ENCODE measurements at regions not wholly inside any gene's neighbourhood (a gene's known extent, or its start where the extent isn't known, plus 50 kb on each side); places are given as distances from the start of the nearest gene placed in this dataset.

DNA sequence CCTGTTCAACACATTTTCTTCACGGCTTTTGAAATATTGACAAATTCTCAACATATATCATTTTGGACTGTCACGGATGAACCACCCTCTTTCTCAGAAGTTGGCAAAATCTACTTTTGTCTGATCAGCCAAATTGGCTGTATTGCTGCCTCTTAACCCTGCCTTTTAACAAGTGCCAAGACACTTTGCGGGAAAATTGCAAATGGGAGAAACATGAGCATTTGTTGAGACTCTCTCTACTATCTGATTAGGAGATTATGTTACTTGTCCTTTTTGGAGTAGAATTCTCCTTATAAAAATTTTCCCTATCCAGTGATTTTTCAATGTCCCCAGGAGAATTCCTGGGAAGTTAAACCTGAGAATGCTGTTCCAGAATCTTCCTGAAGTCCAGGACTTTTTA, 256.2 kb upstream of the ZSWIM2 start:
- TF ChIP-seq POLR2A (IDR thresholded peaks at IDR 0.05) (no peak), POLR2AphosphoS5 (IDR thresholded peaks at IDR 0.05) (no peak), EP300 (IDR thresholded peaks at IDR 0.05) (no peak)
- TF ChIP-seq, protein P1, sequence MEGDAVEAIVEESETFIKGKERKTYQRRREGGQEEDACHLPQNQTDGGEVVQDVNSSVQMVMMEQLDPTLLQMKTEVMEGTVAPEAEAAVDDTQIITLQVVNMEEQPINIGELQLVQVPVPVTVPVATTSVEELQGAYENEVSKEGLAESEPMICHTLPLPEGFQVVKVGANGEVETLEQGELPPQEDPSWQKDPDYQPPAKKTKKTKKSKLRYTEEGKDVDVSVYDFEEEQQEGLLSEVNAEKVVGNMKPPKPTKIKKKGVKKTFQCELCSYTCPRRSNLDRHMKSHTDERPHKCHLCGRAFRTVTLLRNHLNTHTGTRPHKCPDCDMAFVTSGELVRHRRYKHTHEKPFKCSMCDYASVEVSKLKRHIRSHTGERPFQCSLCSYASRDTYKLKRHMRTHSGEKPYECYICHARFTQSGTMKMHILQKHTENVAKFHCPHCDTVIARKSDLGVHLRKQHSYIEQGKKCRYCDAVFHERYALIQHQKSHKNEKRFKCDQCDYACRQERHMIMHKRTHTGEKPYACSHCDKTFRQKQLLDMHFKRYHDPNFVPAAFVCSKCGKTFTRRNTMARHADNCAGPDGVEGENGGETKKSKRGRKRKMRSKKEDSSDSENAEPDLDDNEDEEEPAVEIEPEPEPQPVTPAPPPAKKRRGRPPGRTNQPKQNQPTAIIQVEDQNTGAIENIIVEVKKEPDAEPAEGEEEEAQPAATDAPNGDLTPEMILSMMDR (IDR thresholded peaks at IDR 0.05): no peak
- Histone ChIP-seq H3K27me3 (no peaks in the 10 kb centered on the region), H3K9me3 (no peaks in the 10 kb centered on the region), H3K4me3 (no peak overlapping the region), H3K36me3 (no peaks in the 10 kb centered on the region), H3K27ac (no peak overlapping the region), H3K4me1 (no peaks in the 10 kb centered on the region)
- WGBS, 2 donors: 89 to 92% methylated on average over 3 of the region's 3 CpGs
- DNase-seq: no peak
- intact Hi-C loops (cut with DNase I): no loop called here

DNA sequence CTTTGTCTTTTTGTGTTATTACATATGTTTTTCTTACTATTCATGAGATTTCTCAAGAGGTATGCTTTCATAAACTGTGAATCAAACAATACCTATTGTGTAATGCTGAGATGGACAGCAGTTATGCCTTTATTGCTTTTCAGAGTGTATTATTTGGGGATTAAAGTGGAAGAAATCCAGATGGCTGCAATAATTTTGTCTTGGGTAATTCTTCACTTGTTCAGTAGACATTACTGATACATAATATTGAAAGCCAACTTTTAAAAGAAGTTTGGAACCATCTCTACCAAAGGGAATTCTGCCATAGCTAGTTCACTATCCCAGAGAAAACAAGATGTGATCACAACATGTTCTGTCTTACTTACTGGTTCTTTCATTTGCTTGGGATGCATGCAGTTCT, 253.4 kb upstream of the ZSWIM2 start:
- H3K27me3 ChIP-seq: no peaks in the 10 kb centered on the region
- TF ChIP-seq POLR2A (IDR thresholded peaks at IDR 0.05) (no peak), EP300 (IDR thresholded peaks at IDR 0.05) (no peak), POLR2AphosphoS5 (IDR thresholded peaks at IDR 0.05) (no peak)
- TF ChIP-seq, protein P1 (IDR thresholded peaks at IDR 0.05): no peak
- no peaks in the 10 kb centered on the region for H3K4me1 ChIP-seq
- H3K4me3 ChIP-seq: no peak overlapping the region
- H3K9me3 ChIP-seq: no peaks in the 10 kb centered on the region
- no peak overlapping the region for H3K27ac ChIP-seq
- no peak for DNase-seq
- intact Hi-C loops (cut with DNase I): no loop called here
- no peaks in the 10 kb centered on the region for H3K36me3 ChIP-seq

DNA sequence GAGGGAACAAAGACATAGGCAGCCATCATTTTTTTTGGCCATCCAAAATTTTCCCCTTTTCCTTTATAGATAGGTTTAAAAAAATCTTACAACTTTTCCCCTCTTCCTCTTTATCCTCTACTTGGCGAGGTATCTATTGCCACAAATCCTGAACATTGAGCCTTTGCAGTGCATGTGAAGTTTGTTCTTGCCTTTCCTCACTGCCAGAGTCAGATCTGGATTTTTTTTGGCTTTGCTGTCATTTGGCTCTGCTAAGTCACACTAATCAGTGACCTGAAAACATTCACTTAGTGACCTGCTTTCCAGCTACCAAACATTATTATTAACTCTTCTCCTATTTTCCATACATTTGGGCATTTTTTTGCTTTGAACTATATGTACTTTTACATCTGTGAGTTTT, 249.2 kb upstream of the ZSWIM2 start:
- Histone ChIP-seq H3K36me3 (no peaks in the 10 kb centered on the region), H3K4me3 (no peak overlapping the region), H3K27ac (no peak overlapping the region), H3K4me1 (peaks cover 0 to 9% (median 3%) of the 10 kb centered on the region in 4 donors), H3K9me3 (no peaks in the 10 kb centered on the region), H3K27me3 (no peaks in the 10 kb centered on the region)
- no peak for DNase-seq
- intact Hi-C loops (cut with DNase I): no loop called here
- TF ChIP-seq, protein P1 (IDR thresholded peaks at IDR 0.05): no peak
- TF ChIP-seq EP300 (IDR thresholded peaks at IDR 0.05) (no peak), POLR2A (IDR thresholded peaks at IDR 0.05) (no peak), POLR2AphosphoS5 (IDR thresholded peaks at IDR 0.05) (no peak)
- WGBS, 2 donors: 65 to 76% methylated on average over 1 of the region's 1 CpG

DNA sequence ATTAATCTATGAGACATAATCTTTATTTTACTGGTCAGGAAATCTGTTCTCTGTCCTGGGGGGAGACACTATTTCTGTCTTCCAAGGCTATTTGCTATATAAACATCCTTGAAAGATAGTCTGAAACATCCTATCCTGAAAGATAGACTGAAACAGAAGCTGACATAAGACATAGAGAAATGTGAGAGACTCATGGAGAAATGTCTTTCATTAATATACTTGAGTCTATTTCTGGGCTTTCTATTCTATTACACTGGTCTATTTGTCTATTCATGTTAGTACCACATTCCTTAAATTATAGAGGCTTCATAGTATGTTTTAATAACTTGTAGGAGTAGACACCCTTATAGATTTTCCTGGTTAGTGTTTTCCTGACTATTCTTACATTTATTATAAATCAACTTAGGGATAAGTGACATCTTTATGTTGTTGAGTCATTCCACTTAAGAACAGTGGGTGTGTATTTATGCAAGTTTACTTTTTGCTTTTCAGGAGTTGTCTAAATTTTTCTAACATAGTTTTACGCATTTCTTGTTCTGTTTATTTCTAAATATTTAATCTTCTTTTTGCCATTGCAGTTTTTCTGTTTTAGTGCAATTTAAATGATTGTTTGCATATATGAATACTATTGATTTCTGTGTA, 244.9 kb upstream of the ZSWIM2 start:
- no peaks in the 10 kb centered on the region for H3K9me3 ChIP-seq
- H3K4me1 ChIP-seq: peaks cover 0 to 15% (median 3%) of the 10 kb centered on the region in 4 donors
- H3K27me3 ChIP-seq: no peaks in the 10 kb centered on the region
- 56 to 64% methylated on average over 1 of the region's 1 CpG for WGBS, 2 donors
- no peak for DNase-seq
- no peaks in the 10 kb centered on the region for H3K36me3 ChIP-seq
- no peak overlapping the region for H3K27ac ChIP-seq
- TF ChIP-seq, protein P1 (IDR thresholded peaks at IDR 0.05): no peak
- TF ChIP-seq POLR2A (IDR thresholded peaks at IDR 0.05) (no peak), POLR2AphosphoS5 (IDR thresholded peaks at IDR 0.05) (no peak), EP300 (IDR thresholded peaks at IDR 0.05) (no peak)
- H3K4me3 ChIP-seq: no peak overlapping the region
- intact Hi-C loops (cut with DNase I): no loop called here

DNA sequence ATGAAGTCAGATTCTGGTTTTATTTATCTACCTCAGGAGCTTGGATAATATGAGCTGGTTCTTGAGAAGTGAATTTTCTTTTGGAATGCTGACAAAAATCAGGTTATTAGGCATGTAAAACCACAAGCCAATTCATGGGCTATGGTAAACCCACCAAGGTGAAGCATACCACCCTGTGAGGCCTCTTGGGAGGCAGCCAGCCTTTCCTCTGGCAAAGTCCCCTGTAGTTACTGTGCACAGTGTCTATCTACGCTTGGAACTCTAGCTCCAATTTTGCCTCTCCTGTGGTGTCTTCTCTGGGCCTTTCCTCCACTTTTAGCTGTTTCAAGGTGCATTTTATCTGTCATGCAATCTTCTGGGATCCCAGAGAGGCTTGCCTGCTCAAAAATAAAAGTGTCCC, 242.7 kb upstream of the ZSWIM2 start:
- Histone ChIP-seq H3K4me1 (peaks cover 0 to 15% (median 3%) of the 10 kb centered on the region in 4 donors), H3K27me3 (no peaks in the 10 kb centered on the region), H3K9me3 (no peaks in the 10 kb centered on the region), H3K36me3 (no peaks in the 10 kb centered on the region), H3K27ac (no peak overlapping the region), H3K4me3 (no peak overlapping the region)
- TF ChIP-seq, protein P1 (IDR thresholded peaks at IDR 0.05): no peak
- WGBS, 2 donors: 95 to 99% methylated on average over 1 of the region's 1 CpG
- intact Hi-C loops (cut with DNase I): no loop called here
- DNase-seq: no peak

Measured in sigmoid colon (tissue), 6 donors.